ENCODE measurements at regions not wholly inside any gene's neighbourhood (a gene's known extent, or its start where the extent isn't known, plus 50 kb on each side); places are given as distances from the start of the nearest gene placed in this dataset.

DNA sequence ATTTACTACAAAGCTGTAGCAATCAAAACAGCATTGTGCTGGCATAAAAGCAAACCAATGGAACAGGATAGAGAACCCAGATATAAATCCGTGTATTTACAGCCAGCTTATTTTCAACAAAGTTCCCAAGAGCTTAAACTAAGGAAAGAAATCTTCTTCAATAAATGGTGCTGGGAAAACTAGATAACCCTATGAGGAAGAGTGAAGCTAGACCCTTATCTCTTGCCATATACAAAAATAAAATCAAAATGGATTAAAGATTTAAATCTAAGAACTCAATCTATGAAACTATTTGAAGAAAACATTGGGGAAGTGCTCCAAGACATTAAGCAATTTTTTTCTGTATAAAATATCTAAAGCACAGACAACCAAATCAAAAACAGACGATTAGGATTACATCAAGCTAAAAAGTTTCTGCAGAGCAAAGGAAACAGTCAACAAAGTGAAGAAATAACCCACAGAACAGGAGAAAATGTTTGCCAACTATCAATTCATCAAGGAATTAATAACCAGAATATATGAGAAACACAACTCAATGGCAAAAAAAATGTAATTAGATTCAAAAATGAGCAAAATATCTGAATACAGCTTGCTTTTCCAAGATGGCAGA lies 480.7 kb downstream of the LMO7 start:
- H2AFZ ChIP-seq (ENCODE audit: low read depth, low read length) = no peak overlapping the region
- no peak overlapping the region for H3K27ac ChIP-seq (ENCODE audit: low read length)
- no peaks in the 10 kb centered on the region for H4K20me1 ChIP-seq (ENCODE audit: insufficient read depth, low read length)
- H3K4me2 ChIP-seq (ENCODE audit: low read length) = no peak overlapping the region
- no peak overlapping the region for H3K4me3 ChIP-seq (ENCODE audit: low read length)
- H3K4me1 ChIP-seq (ENCODE audit: low read length) = no peaks in the 10 kb centered on the region
- TF ChIP-seq EZH2phosphoT487 (IDR thresholded peaks at IDR 0.05; ENCODE audit: low read depth) = no peak
- TF ChIP-seq, protein P1, sequence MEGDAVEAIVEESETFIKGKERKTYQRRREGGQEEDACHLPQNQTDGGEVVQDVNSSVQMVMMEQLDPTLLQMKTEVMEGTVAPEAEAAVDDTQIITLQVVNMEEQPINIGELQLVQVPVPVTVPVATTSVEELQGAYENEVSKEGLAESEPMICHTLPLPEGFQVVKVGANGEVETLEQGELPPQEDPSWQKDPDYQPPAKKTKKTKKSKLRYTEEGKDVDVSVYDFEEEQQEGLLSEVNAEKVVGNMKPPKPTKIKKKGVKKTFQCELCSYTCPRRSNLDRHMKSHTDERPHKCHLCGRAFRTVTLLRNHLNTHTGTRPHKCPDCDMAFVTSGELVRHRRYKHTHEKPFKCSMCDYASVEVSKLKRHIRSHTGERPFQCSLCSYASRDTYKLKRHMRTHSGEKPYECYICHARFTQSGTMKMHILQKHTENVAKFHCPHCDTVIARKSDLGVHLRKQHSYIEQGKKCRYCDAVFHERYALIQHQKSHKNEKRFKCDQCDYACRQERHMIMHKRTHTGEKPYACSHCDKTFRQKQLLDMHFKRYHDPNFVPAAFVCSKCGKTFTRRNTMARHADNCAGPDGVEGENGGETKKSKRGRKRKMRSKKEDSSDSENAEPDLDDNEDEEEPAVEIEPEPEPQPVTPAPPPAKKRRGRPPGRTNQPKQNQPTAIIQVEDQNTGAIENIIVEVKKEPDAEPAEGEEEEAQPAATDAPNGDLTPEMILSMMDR (IDR thresholded peaks at IDR 0.05; ENCODE audit: low read depth, low read length) = no peak
- H3K36me3 ChIP-seq (replicated peaks; ENCODE audit: low read depth, low read length) = no peaks in the 10 kb centered on the region
- H3K9ac ChIP-seq (ENCODE audit: low read length) = no peak overlapping the region
- no peaks in the 10 kb centered on the region for H3K27me3 ChIP-seq (ENCODE audit: low read depth, low read length)
- no peaks in the 10 kb centered on the region for H3K9me3 ChIP-seq (ENCODE audit: insufficient read depth, low read length)
- H3K79me2 ChIP-seq (ENCODE audit: low read length) = no peaks in the 10 kb centered on the region

DNA sequence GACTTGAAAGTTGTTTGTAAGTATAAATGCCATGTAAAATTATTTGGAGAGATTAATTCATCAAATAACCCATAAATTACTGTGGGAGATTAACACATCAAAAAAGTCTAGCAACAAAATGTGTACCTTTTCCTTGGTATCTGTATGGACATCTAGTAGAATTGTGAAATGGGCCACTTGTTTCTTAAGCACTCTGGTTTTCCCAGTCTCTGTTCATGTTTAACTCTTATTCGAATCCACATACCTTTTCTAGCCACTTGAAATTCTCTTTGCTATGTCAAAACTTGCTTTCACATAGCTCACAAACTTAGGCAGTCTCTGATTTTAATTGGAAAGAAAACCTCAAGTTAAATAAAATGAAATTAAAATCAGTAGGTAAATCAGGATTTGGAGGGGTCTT lies 470.6 kb downstream of the LMO7 start:
- no peak overlapping the region for H3K4me2 ChIP-seq (ENCODE audit: low read length)
- no peak overlapping the region for H3K4me3 ChIP-seq (ENCODE audit: low read length)
- H3K27me3 ChIP-seq (ENCODE audit: low read depth, low read length) = no peaks in the 10 kb centered on the region
- no peaks in the 10 kb centered on the region for H3K9me3 ChIP-seq (ENCODE audit: insufficient read depth, low read length)
- no peak overlapping the region for H3K9ac ChIP-seq (ENCODE audit: low read length)
- no peaks in the 10 kb centered on the region for H4K20me1 ChIP-seq (ENCODE audit: insufficient read depth, low read length)
- no peaks in the 10 kb centered on the region for H3K4me1 ChIP-seq (ENCODE audit: low read length)
- H2AFZ ChIP-seq (ENCODE audit: low read depth, low read length) = no peak overlapping the region
- no peaks in the 10 kb centered on the region for H3K36me3 ChIP-seq (replicated peaks; ENCODE audit: low read depth, low read length)
- no peak for TF ChIP-seq EZH2phosphoT487 (IDR thresholded peaks at IDR 0.05; ENCODE audit: low read depth)
- TF ChIP-seq, protein P1 (IDR thresholded peaks at IDR 0.05; ENCODE audit: low read depth, low read length) = no peak
- H3K79me2 ChIP-seq (ENCODE audit: low read length) = no peaks in the 10 kb centered on the region
- no peak overlapping the region for H3K27ac ChIP-seq (ENCODE audit: low read length)

DNA sequence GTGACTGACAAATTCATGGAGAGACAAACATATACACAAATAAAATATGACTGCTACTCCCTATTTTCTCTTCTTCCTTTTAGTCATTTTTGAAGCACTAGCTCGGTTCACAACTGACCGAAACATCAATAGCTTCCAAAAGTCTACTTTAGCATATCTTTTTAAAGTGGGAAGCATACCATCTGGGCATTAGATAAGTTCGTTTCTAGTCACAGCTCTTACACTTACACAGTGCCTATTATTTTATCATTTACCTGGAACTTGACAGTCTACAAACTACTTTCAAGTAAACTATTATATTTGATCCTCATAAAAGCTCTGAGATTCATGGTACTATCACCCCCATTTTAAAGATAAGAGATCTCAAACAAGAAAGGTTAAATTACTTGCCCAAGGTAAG lies 458.5 kb downstream of the LMO7 start:
- H3K9ac ChIP-seq (ENCODE audit: low read length) = no peak overlapping the region
- no peak overlapping the region for H3K4me2 ChIP-seq (ENCODE audit: low read length)
- H4K20me1 ChIP-seq (ENCODE audit: insufficient read depth, low read length) = no peaks in the 10 kb centered on the region
- no peaks in the 10 kb centered on the region for H3K9me3 ChIP-seq (ENCODE audit: insufficient read depth, low read length)
- no peak overlapping the region for H3K27ac ChIP-seq (ENCODE audit: low read length)
- no peak overlapping the region for H3K4me3 ChIP-seq (ENCODE audit: low read length)
- no peaks in the 10 kb centered on the region for H3K4me1 ChIP-seq (ENCODE audit: low read length)
- TF ChIP-seq EZH2phosphoT487 (IDR thresholded peaks at IDR 0.05; ENCODE audit: low read depth) = no peak
- TF ChIP-seq, protein P1 (IDR thresholded peaks at IDR 0.05; ENCODE audit: low read depth, low read length) = no peak
- H3K27me3 ChIP-seq (ENCODE audit: low read depth, low read length) = no peaks in the 10 kb centered on the region
- H2AFZ ChIP-seq (ENCODE audit: low read depth, low read length) = no peak overlapping the region
- H3K36me3 ChIP-seq (replicated peaks; ENCODE audit: low read depth, low read length) = no peaks in the 10 kb centered on the region
- H3K79me2 ChIP-seq (ENCODE audit: low read length) = no peaks in the 10 kb centered on the region

DNA sequence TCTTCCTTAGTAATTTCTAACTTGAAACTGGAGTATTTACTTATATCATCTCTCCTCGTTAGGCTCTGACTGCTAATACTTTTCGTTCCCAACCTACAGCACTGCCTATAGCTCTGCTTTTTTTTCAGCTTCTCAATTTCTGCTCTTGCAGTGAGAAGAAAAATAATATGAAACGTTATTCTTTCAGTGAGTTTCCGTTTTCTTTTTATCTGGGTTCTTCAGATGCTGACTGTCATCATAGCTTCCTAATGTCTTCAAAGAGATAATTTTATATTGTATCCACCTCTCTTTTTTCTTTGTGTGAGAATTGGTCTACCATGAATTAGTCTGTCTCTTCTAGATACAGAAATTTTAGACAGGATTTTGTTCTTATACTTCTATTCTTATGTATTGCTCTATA lies 454.9 kb downstream of the LMO7 start:
- no peak overlapping the region for H3K4me2 ChIP-seq (ENCODE audit: low read length)
- no peak overlapping the region for H2AFZ ChIP-seq (ENCODE audit: low read depth, low read length)
- no peak overlapping the region for H3K9ac ChIP-seq (ENCODE audit: low read length)
- H3K9me3 ChIP-seq (ENCODE audit: insufficient read depth, low read length) = no peaks in the 10 kb centered on the region
- H3K4me1 ChIP-seq (ENCODE audit: low read length) = no peaks in the 10 kb centered on the region
- H3K36me3 ChIP-seq (replicated peaks; ENCODE audit: low read depth, low read length) = no peaks in the 10 kb centered on the region
- TF ChIP-seq, protein P1 (IDR thresholded peaks at IDR 0.05; ENCODE audit: low read depth, low read length) = no peak
- TF ChIP-seq EZH2phosphoT487 (IDR thresholded peaks at IDR 0.05; ENCODE audit: low read depth) = no peak
- H3K4me3 ChIP-seq (ENCODE audit: low read length) = no peak overlapping the region
- H4K20me1 ChIP-seq (ENCODE audit: insufficient read depth, low read length) = no peaks in the 10 kb centered on the region
- no peaks in the 10 kb centered on the region for H3K79me2 ChIP-seq (ENCODE audit: low read length)
- no peaks in the 10 kb centered on the region for H3K27me3 ChIP-seq (ENCODE audit: low read depth, low read length)
- no peak overlapping the region for H3K27ac ChIP-seq (ENCODE audit: low read length)
